NCI-H2196 treated with DMSO at 0.1 percent for 48 hours (cell line): ENCODE measurements at regions not wholly inside any gene's neighbourhood (a gene's known extent, or its start where the extent isn't known, plus 50 kb on each side); places are given as distances from the start of the nearest gene placed in this dataset.

ENCODE experiments used
- DNase-seq: peaks from one replicate; lab custom pipeline; 2025; ENCODE audit not compliant: unreplicated experiment; lab: John Stamatoyannopoulos, UW

DNA sequence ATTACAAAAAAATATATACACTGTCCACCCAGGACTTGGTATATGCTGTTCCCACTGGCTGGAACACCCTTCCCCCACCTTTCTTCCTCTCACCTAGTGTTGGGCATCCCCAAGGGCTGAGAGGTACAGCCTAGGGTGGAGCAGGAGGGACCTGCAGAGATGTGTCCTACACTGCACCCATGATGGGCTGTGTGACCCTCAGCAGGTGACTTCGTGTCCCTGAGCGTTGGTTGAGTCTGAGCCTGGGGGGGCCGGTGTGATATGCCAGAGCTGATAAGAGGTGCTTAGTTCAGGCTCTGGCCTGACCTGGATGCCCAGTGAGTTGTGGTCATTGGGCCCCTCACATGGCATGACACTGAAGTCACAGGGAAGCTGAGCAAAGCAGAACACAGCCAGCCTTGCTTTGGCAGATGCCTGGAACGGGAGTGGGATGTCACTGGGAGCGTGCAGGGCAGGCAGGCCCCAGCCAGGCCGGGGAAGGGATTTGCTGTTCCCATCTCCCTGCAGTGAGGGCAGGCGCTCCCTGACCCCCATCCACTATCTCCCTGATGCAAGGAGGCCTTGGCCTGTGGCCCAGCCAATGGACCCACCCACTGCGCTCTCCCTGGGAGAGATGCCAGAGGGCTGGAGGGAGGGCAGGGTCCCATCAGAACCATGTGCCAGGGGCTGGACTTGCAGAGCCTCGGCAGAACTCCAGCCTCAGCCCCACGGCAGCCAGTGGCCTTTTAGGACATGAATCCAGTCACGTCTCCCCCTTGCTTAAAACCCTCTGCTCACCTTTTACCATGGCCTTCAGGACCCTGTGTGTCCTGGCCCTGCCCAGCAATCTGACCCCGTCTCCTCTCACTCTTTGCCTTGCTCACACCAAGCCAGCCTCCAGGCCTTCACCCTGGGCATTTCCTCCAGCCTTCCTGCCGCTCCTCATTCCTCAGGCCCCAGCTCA, 138.9 kb downstream of the MN1 start:
- no peak for DNase-seq

DNA sequence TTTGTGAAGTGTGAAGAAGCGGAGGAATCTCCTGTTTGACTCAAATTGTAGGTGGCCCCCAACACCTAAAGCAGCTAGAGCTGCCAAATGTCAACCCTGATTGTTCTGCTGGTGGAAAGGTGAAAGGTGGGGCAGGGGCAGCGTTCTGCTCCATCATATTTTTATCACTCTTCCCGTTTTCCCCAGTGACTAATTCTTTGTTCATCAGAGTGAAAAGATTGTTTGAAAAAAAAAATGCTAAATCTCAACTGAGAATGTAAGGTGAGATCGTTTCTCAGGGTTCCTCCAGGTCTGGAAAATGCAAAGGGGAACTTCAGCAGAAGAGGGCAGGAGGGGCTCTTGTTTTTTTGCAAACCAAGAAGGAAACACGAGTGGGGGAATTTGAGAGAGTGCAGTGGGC, 137.7 kb downstream of the MN1 start:
- DNase-seq: no peak

DNA sequence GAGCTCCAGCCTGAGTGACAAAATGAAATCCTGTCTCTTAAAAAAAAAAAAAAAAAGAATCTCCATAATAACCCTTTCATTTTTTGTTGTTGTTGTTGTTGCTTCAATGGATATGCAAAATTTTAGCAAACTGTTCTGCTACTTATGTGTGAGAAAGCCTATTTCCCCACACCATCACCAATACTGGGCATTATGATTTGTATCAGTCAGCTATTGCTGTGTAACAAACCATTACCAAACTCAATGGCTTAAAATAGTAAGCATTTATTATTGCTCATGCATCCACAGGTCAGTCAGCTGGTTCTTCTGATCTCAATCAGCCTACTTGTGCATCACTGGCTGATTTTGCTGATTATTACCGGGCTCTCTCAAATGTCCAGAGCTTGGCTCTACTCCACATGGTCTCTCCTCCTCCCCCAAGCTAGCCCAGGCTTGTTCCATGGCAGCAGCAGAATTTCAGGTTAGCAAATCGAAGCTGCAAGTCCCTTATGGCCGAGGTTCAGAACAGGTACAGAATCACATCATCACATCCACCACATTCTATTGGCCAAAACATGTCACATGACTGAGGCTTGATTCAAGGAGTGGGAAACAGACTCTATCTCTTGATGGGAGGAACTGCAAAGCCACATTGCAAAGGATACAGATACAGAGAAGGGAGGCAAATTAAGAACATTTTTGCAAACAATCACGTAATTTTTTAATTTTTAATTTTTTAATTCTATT, 135.1 kb downstream of the MN1 start:
- no peak for DNase-seq

DNA sequence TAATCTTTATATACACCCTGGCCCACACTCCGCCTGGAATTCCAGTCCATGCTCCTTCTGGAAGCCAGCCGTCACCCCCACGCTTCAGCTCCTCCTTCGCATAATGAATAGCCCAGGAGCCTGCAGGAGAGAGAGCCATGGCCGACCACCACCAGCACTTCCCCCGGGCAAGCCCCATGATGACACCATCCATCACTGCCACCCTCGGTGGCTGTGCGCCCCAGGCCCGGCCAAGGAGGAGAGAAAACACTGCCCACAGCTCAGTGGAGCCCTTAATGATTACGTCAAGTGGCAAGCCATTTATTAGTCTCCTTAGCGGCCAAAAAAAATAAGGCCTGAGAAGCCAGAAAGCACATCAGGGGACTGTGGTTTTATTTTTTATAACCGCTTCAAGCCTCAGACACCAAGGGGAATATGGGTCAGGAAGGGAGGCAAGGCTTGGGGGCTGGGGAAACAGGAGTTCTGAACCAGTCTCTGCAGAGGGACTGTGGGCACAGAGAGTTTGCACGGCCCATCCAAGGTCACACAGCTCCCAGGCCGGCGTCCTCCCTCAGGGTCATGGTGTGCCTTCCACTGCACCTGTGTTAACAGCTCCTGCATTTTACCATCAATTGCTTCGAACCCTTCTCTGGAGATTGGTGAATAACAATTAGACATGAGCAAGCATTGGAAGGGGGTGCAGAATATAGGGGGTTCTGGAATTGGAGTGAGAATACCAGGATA, 134.3 kb downstream of the MN1 start:
- no peak for DNase-seq

DNA sequence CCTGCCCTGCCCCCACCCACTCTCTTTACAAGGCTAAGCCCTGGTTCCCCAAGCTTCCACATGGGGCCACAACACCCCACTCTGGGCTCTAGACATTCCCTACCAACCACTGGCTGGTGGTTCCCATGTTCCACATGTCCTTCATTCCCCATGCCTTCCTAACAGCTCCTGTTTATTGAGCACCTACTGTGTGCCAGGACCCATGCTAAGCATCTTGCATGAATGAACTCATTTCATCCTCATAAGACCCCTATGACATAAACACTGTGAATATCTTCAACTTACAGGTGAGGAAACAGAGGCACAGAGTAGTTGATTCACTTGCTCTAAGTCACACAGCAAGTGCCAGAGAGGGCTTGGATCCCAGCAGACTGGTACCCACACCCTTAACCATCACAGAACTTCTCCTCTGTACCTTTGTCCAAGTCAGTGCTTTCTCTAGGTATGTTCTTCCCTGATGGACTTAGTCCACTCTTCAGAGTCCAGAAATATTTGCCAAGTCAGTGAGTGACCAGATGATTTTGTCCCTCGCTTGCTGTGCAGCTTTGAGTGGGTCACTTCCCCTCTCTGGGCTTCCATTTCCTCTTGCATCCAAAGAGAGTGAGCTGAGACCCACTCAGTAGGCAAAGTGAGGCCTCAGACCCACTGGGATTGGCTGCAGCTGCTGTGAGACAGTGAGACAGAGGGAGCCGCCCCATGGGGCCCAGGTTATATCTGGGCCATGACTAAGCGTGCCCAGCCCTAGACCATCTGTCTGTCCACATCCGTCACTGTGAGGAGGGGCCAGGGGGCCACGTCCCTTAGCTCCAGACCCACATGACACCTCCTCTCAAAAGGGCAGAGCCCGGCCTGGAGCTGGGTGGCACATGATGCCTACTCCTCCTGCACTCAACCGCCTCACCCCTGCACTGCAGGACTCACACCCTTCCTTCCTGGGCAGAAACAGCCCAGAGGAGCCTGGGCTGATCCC, 132.4 kb downstream of the MN1 start:
- DNase-seq: no peak

DNA sequence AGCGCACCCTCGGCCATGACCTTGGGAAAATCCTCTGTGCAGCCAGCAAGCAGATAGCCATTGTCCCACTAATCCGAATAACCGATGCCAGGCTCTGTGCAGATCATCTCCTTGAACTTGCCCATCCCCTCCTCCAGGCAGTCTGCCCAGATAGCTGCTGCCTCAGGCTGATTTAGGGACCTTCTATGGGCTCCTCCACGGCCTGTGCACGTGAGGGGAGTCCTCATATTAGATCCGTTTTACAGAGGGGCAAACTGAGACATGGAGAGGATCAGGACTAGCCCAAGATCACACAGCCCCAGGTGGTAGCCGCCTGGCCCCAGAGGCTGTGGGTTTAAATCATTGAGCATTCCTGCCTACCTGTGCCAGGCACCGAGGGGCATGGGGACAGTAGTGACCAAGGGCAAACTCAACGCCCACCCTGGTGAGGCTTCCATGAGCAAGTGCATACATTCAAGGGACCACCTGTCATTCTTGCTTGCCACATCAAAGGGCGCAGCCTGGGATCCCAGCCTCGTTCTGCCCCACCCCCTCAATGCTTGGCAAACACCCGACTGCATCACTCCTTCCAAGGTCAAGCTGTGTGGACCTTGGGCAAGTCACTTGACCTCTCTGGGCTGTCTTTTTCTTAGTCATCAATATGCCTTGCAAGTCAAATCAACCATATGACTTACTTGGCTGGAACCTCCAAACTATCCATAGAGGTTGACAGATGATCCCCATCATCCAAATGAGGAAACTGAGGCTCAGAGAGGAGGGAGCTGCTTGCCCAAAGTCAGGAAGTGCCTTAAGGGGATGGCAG, 131.6 kb downstream of the MN1 start:
- no peak for DNase-seq

DNA sequence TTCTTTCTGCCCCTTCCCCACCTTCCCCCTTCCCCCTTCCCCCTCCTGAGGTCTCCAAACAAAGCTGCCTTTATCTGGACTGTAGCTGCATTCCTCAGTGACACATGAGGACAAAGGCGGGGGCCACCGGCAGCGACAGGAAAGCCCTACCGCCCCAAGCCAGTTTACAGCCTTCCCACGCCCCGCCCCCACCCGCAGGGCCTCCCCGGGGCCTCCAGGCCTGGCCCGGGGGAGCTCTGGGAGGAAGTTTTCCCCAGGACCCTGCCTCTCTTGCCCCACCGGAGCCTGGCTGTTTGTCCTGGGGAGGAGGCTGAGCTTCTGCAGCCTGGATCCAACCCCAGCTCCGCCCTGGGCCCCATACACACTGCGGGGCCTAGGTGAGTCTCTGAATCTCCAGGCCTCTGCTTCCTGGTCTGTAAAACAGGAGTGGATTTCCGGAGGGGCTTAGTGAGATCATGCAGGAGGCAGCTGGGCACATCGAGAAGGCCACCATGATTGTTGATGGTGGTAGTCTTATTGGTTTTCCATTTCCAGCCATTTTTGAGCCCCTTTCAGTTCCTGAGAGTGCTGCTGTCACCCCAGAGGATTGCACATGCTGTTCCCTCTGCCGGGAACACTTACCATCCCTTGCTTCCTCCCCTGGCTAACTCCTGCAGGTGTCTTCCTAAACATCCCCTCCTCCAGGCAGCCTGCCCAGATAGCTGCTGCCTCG, 130.7 kb downstream of the MN1 start:
- no peak for DNase-seq

DNA sequence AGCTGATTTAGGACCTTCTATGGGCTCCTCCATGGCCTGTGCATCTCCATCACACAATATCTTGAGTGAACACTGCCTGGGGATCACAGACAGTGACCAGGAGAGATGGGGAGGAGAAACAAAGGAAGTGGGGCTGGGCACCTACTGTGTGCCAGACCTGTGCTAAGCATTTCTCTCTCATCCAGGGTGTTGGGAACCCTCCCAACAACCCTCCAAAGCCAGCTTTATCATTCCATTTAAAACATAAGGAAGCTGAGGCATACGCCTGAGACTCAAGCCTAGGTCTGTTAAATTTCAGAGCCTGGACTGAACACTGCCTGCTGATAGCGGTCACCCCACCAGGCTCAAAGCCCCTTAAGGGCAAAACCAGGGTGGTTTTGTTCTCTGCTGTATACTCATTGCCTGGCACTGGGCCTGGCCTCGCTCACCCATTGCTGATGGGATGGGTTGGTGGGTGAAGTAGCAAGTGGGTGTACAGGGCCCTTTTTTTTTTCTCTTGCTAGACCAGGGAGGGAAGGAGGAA, 130.1 kb downstream of the MN1 start:
- DNase-seq: no peak

DNA sequence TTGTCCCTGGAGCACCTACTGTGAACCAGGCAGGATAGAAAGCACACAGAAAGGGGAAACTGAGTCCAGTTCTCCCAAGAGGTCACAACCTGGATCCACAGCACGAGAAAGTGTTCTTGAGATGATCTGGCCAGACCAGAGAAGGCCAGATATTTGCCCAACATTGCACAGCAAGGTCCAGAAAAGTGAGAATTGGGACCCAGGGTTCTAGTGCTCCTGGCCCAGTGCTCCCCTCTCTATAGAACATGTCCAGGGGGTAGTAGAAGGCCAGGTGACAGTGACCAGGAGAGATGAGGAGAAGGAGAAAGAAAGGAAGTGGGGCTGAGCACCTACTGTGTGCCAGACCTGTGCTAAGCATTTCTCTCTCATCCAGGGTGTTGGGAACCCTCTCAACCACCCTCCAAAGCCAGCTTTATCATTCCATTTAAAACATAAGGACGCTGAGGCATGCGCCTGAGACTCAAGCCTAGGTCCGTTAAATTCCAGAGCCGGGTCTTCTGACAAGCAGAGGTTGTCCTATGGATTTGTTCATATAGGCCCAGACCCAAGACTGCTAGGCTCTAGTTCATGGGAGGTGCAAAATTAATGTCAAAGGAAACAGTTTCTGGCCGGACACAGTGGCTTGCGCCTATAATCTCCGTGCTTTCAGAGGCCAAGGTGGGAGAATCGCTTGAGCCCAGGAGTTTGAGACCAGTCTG, 128.7 kb downstream of the MN1 start:
- no peak for DNase-seq

DNA sequence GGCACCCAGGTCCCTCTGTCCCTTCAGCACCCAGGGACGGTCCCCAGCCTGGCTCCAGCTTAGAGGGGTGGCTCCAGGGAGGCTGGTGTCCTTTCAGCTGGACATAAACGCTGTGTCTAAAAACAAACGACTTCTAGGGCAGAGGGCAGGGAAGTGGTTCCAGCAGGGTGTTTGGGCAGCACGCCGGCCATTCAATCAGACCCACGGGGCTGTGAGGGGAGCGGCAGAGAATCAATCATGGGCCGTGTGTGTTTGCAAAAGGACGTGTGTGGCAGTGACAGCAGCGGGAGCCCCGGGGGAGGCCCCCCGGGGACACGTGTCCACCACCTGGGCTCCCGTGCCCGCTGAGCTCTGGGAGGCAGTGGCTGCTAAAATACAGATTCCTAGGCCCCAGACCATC, 127.7 kb downstream of the MN1 start:
- DNase-seq: no peak

DNA sequence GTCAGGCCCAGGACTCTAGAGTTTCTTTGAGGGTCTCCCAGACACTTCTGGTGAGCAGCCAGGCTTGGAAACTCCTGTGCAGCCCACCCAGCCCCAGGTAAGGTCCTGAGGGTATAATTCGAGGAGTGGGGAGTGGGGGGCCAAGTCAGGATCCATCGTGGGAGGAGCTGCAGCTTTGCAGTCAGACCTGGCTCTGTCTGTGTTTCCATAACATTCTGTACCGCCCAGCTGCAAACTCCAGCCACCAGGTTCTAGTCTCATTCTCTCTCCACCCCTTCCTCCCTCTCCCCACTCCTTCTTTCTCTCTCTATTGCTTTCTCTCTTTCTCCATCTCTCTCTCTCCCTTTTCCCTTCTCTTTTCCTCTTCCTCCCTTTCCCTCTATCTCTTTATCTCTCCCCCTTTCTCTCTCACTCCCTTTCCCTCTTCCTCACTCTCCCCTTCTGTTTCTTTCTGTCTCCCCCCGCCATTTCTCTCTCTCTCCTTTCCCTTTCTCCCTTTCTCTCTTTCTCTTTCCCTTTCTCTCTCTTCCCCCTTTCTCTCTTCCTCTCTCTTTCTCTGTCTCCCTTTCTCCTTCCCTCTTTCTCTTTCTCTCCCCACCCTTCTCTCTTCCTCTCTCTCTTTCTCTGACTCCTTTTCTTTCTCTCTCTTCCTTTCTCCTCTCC, 127.2 kb downstream of the MN1 start:
- DNase-seq: no peak

DNA sequence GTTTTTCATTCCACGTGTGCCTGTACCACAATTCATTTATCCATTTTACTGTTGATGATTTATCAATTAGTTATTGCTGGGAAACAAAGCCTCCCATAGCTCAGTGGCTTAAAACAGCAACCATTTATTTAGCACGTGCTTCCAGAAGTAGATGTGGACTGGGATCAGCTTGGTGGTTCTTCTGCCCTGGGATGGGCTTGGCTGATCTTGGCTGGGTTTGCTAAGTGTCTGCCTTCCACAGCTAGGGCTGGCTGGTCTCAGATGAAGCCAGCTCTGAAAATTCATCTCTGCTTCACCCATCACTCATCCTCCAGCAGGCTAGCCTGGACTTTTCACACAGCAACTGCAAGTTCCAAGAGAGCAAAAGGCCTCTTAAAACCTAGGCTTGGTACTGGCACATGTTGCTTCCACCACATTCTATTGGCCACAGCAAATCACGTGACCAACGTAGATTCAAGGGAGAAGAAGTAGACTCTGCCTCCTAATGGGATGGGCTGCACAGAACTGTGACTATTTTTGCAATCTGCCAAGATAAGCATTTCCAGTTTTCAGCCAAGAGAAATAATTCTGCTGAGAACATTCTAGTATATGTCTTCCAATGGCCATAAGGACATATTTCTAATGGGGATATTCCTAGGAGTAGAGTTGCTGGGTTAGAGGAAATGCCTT, 124.9 kb downstream of the MN1 start:
- DNase-seq: no peak

DNA sequence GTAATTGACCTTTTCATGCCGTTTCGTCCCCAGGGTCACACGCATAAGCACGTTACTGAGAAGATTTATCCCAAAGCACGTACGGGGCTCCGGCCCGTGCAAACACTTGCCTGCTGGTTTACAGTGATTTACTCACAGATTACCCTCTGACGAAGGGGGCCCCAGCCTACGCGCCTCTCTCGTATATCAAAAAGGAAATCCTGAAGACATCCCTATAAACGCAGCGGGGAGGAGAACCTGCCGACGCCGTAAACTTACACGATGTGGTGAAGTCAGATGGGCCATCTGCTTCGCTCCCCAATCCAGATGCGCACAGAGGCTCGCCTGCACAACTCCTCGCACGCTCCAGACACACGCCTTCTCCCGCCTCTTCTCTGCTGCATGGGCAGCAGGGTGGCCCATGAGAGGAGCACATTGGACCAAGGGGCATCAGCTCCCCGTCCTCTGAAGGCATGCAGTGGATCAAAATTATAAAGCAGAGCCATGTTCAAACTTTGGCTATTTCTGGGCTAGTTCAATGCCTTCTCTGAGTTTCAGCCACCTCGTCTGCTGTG, 123.6 kb downstream of the MN1 start:
- no peak for DNase-seq

DNA sequence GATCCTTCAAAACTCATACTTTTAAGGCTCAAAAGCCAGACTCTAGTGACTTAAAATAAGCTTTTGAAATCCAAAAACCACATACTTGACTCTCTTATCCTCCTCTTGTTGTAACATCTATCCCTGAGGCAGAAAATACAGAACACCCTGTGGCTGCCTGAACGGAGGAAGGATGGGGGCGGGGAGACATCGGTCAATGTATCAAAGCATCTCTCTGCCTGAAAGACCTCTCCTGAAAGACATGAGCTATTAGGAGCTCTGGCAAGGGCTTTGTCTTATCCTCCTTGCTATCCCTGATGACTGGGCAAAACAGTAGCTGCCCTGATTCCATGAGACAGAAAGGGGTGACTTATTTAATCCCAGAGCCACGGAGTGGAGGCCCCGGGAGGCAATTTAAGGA, 122.4 kb downstream of the MN1 start:
- DNase-seq: no peak

DNA sequence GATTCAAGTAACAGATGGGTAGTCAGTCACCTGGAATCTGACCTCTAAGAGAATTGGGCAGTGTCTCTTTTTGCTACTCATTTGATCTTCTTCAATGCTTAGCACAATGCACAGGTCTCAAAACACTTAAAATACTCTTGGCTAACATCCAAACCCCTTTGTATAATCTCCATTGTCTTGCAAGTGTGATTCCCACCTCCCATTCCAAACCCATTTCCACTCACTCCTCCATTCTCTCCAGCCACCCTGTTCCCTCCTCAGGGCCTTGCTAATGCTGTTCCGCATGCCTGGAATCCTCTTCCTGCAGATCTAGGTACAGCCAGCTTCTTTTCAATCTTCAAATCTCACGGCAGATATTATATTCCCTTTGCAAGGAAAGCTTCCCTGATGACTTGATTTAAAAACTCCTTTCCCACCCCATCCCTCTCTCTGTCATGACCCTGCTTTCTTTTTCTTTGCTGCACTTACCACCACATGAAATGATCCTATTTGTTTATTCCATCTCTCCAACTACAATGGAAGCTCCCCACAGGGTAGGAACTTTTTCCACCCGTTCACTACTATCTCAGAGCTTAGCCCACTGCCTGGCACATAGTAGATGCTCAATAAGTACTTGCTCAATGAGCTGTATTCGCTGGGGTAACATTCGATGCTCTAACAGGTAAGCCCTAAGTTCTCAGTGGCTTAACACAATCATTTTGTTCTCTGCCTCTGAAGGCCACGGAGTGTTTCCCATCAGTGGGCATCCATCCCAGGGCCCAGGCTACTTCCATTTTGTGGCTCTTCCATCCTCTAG, 121.7 kb downstream of the MN1 start:
- no peak for DNase-seq

DNA sequence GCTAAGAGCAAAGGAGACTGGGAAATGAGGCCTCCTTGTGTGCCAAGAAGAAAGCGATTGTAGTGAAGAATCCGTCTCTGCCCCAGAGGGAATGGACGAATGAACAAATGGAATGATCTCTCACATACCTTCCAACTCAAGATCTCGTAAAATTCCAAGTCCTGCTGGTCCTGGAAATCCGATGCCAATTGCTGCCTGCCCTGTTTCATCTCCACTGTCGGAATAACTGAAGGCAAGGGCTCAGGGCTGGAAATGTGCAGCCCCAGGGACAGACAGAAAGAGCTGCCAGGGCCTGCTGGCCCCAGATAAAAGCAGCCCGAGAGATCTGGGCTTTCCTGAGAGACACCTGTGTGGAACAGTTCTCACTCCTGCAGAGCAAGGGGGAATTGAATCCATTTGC, 120.9 kb downstream of the MN1 start:
- no peak for DNase-seq
